ENCODE measurements at regions not wholly inside any gene's neighbourhood (a gene's known extent, or its start where the extent isn't known, plus 50 kb on each side); places are given as distances from the start of the nearest gene placed in this dataset.

DNA sequence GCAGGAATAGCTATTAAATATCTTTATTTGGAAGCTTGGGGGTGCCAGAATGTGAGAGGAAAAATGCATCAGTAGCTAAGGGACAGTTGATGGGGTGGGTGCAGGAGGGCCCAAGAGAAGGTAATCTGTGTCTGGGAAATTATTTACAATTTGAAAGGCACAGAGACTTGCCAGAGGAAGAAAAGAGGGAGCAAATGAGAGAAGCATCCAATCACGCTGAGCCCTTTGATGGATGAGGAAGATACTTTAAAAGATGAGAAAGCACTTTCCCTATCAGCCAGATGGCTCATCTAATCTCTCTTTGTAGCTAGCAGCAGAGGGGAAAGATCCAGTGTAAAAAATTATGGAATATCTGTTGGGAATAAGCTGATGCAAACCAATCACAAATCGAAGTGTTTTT, 57.0 kb upstream of the ABCA1 start:
- TF ChIP-seq, protein P1, sequence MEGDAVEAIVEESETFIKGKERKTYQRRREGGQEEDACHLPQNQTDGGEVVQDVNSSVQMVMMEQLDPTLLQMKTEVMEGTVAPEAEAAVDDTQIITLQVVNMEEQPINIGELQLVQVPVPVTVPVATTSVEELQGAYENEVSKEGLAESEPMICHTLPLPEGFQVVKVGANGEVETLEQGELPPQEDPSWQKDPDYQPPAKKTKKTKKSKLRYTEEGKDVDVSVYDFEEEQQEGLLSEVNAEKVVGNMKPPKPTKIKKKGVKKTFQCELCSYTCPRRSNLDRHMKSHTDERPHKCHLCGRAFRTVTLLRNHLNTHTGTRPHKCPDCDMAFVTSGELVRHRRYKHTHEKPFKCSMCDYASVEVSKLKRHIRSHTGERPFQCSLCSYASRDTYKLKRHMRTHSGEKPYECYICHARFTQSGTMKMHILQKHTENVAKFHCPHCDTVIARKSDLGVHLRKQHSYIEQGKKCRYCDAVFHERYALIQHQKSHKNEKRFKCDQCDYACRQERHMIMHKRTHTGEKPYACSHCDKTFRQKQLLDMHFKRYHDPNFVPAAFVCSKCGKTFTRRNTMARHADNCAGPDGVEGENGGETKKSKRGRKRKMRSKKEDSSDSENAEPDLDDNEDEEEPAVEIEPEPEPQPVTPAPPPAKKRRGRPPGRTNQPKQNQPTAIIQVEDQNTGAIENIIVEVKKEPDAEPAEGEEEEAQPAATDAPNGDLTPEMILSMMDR (IDR thresholded peaks at IDR 0.05; ENCODE audit: low read length): no peak
- TF ChIP-seq EZH2phosphoT487 (IDR thresholded peaks at IDR 0.05; ENCODE audit: low read length) (no peak), EZH2 (optimal IDR thresholded peaks at IDR 0.05; ENCODE audit: low read depth, low read length) (no peak)
